ENCODE measurements at regions not wholly inside any gene's neighbourhood (a gene's known extent, or its start where the extent isn't known, plus 50 kb on each side); places are given as distances from the start of the nearest gene placed in this dataset.
"Not testable (repeated sequence)": the region's sequence is repeated elsewhere in the genome, so short reads cannot be mapped to it uniquely, and the experiment has no call there.

GRCh38 chr10:109647627-109648026 is 275.7 kb downstream of the XPNPEP1 start:
- no peak for DNase-seq

- DNase-seq: no peak
Measured at GRCh38 chr10:109633846-109634245, 289.5 kb downstream of the XPNPEP1 start.

- DNase-seq: not testable (repeated sequence)
Measured at GRCh38 chr10:109633017-109633416, 290.3 kb downstream of the XPNPEP1 start.

GRCh38 chr10:109624939-109625338 is 298.4 kb downstream of the XPNPEP1 start:
- DNase-seq: no peak

- DNase-seq: no peak
Measured at GRCh38 chr10:109622566-109622965, 300.7 kb downstream of the XPNPEP1 start.

GRCh38 chr10:109620396-109620795 is 302.9 kb downstream of the XPNPEP1 start:
- no peak for DNase-seq

GRCh38 chr10:109619914-109620313 is 303.4 kb downstream of the XPNPEP1 start:
- no peak for DNase-seq

GRCh38 chr10:109618748-109619147 is 304.6 kb downstream of the XPNPEP1 start:
- DNase-seq: no peak

GRCh38 chr10:109618301-109618700 is 305.0 kb downstream of the XPNPEP1 start:
- DNase-seq: no peak

GRCh38 chr10:109616359-109616980 is 306.8 kb downstream of the XPNPEP1 start:
- no peak for DNase-seq

GRCh38 chr10:109595356-109595755 is 328.0 kb downstream of the XPNPEP1 start:
- DNase-seq: peak; percentile 8

GRCh38 chr10:109593682-109594081 is 329.6 kb downstream of the XPNPEP1 start:
- DNase-seq: no peak

- no peak for DNase-seq
Measured at GRCh38 chr10:109592391-109592790, 330.9 kb downstream of the XPNPEP1 start.

GRCh38 chr10:109591601-109592000 is 331.7 kb downstream of the XPNPEP1 start:
- DNase-seq: no peak

- no peak for DNase-seq
Measured at GRCh38 chr10:109588259-109588658, 335.1 kb downstream of the XPNPEP1 start.

- no peak for DNase-seq
Measured at GRCh38 chr10:109587366-109587765, 335.9 kb downstream of the XPNPEP1 start.

- DNase-seq: no peak
Measured at GRCh38 chr10:109556399-109556798, 366.9 kb downstream of the XPNPEP1 start.

GRCh38 chr10:109542050-109542603 is 381.2 kb downstream of the XPNPEP1 start:
- DNase-seq: not testable (repeated sequence)

GRCh38 chr10:109534193-109534592 is 389.1 kb downstream of the XPNPEP1 start:
- no peak for DNase-seq

- no peak for DNase-seq
Measured at GRCh38 chr10:109529258-109529657, 394.1 kb downstream of the XPNPEP1 start.

GRCh38 chr10:109517748-109518147 is 405.6 kb downstream of the XPNPEP1 start:
- DNase-seq: no peak

GRCh38 chr10:109504401-109504800 is 418.9 kb downstream of the XPNPEP1 start:
- DNase-seq: no peak

GRCh38 chr10:109487691-109488090 is 435.6 kb downstream of the XPNPEP1 start:
- DNase-seq: no peak

- no peak for DNase-seq
Measured at GRCh38 chr10:109480836-109481235, 442.5 kb downstream of the XPNPEP1 start.
